ENCODE measurements at regions not wholly inside any gene's neighbourhood (a gene's known extent, or its start where the extent isn't known, plus 50 kb on each side); places are given as distances from the start of the nearest gene placed in this dataset.

DNA sequence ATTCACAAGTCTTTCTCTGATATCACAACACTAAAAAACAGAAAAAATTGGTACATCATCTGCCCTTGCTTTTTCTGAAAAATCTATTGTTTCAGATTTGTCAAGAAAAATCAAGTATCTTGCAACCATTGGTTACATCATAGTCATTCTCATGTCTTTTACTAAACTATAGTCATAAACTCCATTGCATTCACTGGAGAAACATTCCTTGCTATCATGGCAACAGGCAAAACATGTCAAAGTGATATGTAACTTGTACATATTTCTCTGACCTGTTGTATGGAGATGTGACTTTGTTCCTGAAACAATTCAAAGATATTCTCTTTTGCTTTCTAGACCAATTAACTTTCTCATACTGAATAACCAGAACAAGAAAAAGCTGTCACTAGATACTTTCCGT lies 121.9 kb upstream of the ANK2 start:
- TF ChIP-seq, protein P1, sequence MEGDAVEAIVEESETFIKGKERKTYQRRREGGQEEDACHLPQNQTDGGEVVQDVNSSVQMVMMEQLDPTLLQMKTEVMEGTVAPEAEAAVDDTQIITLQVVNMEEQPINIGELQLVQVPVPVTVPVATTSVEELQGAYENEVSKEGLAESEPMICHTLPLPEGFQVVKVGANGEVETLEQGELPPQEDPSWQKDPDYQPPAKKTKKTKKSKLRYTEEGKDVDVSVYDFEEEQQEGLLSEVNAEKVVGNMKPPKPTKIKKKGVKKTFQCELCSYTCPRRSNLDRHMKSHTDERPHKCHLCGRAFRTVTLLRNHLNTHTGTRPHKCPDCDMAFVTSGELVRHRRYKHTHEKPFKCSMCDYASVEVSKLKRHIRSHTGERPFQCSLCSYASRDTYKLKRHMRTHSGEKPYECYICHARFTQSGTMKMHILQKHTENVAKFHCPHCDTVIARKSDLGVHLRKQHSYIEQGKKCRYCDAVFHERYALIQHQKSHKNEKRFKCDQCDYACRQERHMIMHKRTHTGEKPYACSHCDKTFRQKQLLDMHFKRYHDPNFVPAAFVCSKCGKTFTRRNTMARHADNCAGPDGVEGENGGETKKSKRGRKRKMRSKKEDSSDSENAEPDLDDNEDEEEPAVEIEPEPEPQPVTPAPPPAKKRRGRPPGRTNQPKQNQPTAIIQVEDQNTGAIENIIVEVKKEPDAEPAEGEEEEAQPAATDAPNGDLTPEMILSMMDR (IDR thresholded peaks at IDR 0.05 in 2 of 3, conservative IDR thresholded peaks at IDR 0.05 in 1 of 3; ENCODE audit: insufficient read depth in 2 of 3, low read depth in 1 of 3, low read length in 3 of 3): no peak
- TF ChIP-seq TBL1XR1 (IDR thresholded peaks at IDR 0.05; ENCODE audit: low read length in 2 of 2) (no peak), EZH2 (IDR thresholded peaks at IDR 0.05; ENCODE audit: borderline replicate concordance, low read depth, low read length) (no peak), ATF3 (IDR thresholded peaks at IDR 0.05) (no peak), ATF3 (CRISPR knock-in tag; conservative IDR thresholded peaks at IDR 0.05) (no peak), ZBTB7A (IDR thresholded peaks at IDR 0.05; ENCODE audit: borderline replicate concordance, control insufficient read depth, low read depth, low read length) (no peak)
